Sigmoid colon (tissue), 4 donors: ENCODE measurements at regions not wholly inside any gene's neighbourhood (a gene's known extent, or its start where the extent isn't known, plus 50 kb on each side); places are given as distances from the start of the nearest gene placed in this dataset.
"Not testable (repeated sequence)": the region's sequence is repeated elsewhere in the genome, so short reads cannot be mapped to it uniquely, and the experiment has no call there.

ENCODE experiments used
- EP300 ChIP-seq, 4 donors: sonication (generic); formaldehyde crosslinking; IDR thresholded peaks; one replicate each; pipeline ENCODE4 v1.6.1; 2017; ENCODE audit warnings: antibody characterized with exemption in 4 of 4
- POLR2A ChIP-seq, 2 donors: fragments of 450-650 bp; IDR thresholded peaks; one replicate each; pipeline ENCODE4 v1.6.1; 2016; ENCODE audit warnings: antibody characterized with exemption in 2 of 2, mild to moderate bottlenecking in 2 of 2, moderate library complexity in 2 of 2
- POLR2AphosphoS5 ChIP-seq, 4 donors: sonication (generic); formaldehyde crosslinking; IDR thresholded peaks; one replicate each; pipeline ENCODE4 v1.6.1; 2017; ENCODE audit warnings: antibody characterized with exemption in 4 of 4
- TF ChIP-seq, protein P1 (sequence below), 4 experiments: fragments of 450-650 bp in 3 of 4; fragments of 200-600 bp in 1 of 4; IDR thresholded peaks; one replicate each; pipeline ENCODE4 v1.5.1; 2016 to 2019; ENCODE audit warnings: antibody characterized with exemption in 4 of 4, mild to moderate bottlenecking in 3 of 4, moderate library complexity in 2 of 4

DNA sequence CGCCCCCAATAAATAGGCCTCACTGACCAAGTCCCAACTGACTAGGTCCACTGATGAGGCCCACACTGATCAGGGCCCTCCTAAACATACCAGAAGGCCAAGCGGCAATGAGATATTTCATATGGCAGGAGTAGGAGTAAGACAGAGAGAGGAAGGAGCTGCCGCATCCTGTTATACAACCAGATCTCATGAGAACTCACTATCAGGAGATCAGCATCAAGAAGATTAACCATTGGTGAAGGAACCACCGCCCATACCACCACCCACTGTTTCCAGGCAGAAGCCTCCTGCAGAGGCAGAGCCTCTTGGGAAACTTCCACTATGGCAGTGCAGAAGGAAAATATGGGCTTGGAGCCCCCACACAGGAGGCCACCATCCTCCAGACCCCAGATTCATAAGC lies 95.0 kb upstream of the CTSV start:
- TF ChIP-seq, protein P1, sequence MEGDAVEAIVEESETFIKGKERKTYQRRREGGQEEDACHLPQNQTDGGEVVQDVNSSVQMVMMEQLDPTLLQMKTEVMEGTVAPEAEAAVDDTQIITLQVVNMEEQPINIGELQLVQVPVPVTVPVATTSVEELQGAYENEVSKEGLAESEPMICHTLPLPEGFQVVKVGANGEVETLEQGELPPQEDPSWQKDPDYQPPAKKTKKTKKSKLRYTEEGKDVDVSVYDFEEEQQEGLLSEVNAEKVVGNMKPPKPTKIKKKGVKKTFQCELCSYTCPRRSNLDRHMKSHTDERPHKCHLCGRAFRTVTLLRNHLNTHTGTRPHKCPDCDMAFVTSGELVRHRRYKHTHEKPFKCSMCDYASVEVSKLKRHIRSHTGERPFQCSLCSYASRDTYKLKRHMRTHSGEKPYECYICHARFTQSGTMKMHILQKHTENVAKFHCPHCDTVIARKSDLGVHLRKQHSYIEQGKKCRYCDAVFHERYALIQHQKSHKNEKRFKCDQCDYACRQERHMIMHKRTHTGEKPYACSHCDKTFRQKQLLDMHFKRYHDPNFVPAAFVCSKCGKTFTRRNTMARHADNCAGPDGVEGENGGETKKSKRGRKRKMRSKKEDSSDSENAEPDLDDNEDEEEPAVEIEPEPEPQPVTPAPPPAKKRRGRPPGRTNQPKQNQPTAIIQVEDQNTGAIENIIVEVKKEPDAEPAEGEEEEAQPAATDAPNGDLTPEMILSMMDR (IDR thresholded peaks at IDR 0.05) = not testable (repeated sequence)
- not testable (repeated sequence) for TF ChIP-seq POLR2A, POLR2AphosphoS5, EP300 (IDR thresholded peaks at IDR 0.05)
